IMR-90 (cell line): ENCODE measurements at regions not wholly inside any gene's neighbourhood (a gene's known extent, or its start where the extent isn't known, plus 50 kb on each side); places are given as distances from the start of the nearest gene placed in this dataset.

ENCODE experiments used
- BHLHE40 ChIP-seq: fragments of 150-350 bp; IDR thresholded peaks from 2 replicates; pipeline ENCODE4 v1.6.1; 2016; ENCODE audit warnings: mild to moderate bottlenecking, low read depth, low read length
- CEBPB ChIP-seq: IDR thresholded peaks from 2 replicates; pipeline ENCODE4 v1.6.1; 2012; ENCODE audit warnings: low read depth, low read length, improper control_type of control experiment
- CHD1 ChIP-seq: IDR thresholded peaks from 2 replicates; pipeline ENCODE4 v1.6.1; 2012; ENCODE audit warnings: low read depth, low read length, improper control_type of control experiment
- FOS ChIP-seq: fragments of 150-350 bp; IDR thresholded peaks from 2 replicates; pipeline ENCODE4 v1.6.1; 2016; ENCODE audit warnings: low read depth, low read length
- MAFK ChIP-seq: IDR thresholded peaks from 2 replicates; pipeline ENCODE4 v1.6.1; 2012; ENCODE audit warnings: low read depth, low read length, improper control_type of control experiment
- MAZ ChIP-seq: IDR thresholded peaks from 2 replicates; pipeline ENCODE4 v1.6.1; 2012; ENCODE audit warnings: low read depth, mild to moderate bottlenecking, low read length, improper control_type of control experiment, moderate library complexity, borderline replicate concordance
- MXI1 ChIP-seq: IDR thresholded peaks from 2 replicates; pipeline ENCODE4 v1.6.1; 2012; ENCODE audit warnings: low read depth, mild to moderate bottlenecking, low read length, moderate library complexity, borderline replicate concordance
- POLR2A ChIP-seq: IDR thresholded peaks from 2 replicates; pipeline ENCODE4 v1.6.1; 2012; ENCODE audit warnings: mild to moderate bottlenecking, low read depth, low read length
- RAD21 ChIP-seq: IDR thresholded peaks from 2 replicates; pipeline ENCODE4 v1.6.1; 2012; ENCODE audit warnings: low read length, improper control_type of control experiment
- RCOR1 ChIP-seq: IDR thresholded peaks from 2 replicates; pipeline ENCODE4 v1.6.1; 2012; ENCODE audit warnings: mild to moderate bottlenecking, low read length, improper control_type of control experiment; ENCODE audit not compliant: insufficient replicate concordance
- SMC3 ChIP-seq: fragments of 150-350 bp; IDR thresholded peaks from 2 replicates; pipeline ENCODE4 v1.6.1; 2016; ENCODE audit warnings: low read depth, mild to moderate bottlenecking, antibody characterized with exemption, low read length, moderate library complexity
- TF ChIP-seq, protein P1 (sequence below): conservative IDR thresholded peaks from 2 replicates; pipeline ENCODE4 v1.5.1; 2012; ENCODE audit warnings: mild to moderate bottlenecking, low read depth, low read length, improper control_type of control experiment
- TF ChIP-seq, protein P2 (sequence below): fragments of 150-350 bp; IDR thresholded peaks from 2 replicates; pipeline ENCODE4 v1.6.1; 2017; ENCODE audit warnings: mild to moderate bottlenecking, antibody characterized with exemption, low read length, low read depth

DNA sequence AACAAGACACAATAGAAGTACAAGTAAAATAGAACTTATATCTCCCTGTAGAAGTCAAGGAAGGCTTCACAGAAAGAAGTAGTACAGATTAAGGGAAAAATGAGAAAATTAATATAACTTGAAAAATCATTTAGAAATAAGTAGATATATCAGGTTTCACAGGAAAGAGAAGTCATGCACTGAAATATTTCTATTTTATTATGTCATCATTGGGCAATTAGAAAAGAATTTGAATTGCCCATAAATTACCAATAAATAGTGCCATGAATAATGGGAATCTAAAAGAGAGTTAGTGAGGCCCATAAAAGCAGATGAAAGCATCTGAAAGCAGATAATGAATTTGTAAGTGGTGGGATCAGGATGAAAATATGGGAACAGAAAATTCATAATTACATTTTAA, 1597.8 kb downstream of the PLA2G4A start:
- TF ChIP-seq, protein P1, sequence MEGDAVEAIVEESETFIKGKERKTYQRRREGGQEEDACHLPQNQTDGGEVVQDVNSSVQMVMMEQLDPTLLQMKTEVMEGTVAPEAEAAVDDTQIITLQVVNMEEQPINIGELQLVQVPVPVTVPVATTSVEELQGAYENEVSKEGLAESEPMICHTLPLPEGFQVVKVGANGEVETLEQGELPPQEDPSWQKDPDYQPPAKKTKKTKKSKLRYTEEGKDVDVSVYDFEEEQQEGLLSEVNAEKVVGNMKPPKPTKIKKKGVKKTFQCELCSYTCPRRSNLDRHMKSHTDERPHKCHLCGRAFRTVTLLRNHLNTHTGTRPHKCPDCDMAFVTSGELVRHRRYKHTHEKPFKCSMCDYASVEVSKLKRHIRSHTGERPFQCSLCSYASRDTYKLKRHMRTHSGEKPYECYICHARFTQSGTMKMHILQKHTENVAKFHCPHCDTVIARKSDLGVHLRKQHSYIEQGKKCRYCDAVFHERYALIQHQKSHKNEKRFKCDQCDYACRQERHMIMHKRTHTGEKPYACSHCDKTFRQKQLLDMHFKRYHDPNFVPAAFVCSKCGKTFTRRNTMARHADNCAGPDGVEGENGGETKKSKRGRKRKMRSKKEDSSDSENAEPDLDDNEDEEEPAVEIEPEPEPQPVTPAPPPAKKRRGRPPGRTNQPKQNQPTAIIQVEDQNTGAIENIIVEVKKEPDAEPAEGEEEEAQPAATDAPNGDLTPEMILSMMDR, result no peak
- no peak for TF ChIP-seq RCOR1
- TF ChIP-seq, protein P2, sequence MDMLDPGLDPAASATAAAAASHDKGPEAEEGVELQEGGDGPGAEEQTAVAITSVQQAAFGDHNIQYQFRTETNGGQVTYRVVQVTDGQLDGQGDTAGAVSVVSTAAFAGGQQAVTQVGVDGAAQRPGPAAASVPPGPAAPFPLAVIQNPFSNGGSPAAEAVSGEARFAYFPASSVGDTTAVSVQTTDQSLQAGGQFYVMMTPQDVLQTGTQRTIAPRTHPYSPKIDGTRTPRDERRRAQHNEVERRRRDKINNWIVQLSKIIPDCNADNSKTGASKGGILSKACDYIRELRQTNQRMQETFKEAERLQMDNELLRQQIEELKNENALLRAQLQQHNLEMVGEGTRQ, result no peak
- no peak for TF ChIP-seq SMC3
- TF ChIP-seq FOS, result no peak
- no peak for TF ChIP-seq POLR2A
- no peak for TF ChIP-seq MAZ
- no peak for TF ChIP-seq RAD21
- no peak for TF ChIP-seq MAFK
- TF ChIP-seq MXI1, result no peak
- no peak for TF ChIP-seq BHLHE40
- TF ChIP-seq CHD1, result no peak
- peak; percentile 30; the same call in 1 of the 2 replicates for TF ChIP-seq CEBPB
